ENCODE measurements at regions not wholly inside any gene's neighbourhood (a gene's known extent, or its start where the extent isn't known, plus 50 kb on each side); places are given as distances from the start of the nearest gene placed in this dataset.
"Not testable (repeated sequence)": the region's sequence is repeated elsewhere in the genome, so short reads cannot be mapped to it uniquely, and the experiment has no call there.

DNA sequence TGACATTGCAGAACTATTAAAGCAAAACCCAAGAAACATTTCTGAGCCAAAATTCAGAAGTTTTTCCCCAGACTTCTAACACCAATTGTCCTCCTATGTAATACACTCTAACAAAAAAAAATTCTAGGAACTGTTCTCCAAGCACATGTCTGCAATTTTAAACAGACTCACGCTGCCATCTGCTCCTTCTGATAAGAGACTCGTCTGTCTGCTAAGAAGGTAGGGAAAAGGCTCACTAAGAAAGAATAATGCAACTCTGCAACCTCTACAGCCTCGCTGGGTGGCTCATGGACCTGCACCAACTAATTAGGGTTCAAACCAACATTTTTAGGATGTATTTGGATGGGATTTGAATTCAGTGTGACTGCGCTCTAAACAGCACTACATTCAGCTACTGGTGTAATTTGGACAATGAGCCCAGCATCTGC lies 366.5 kb downstream of the DSC3 start:
- 32 to 36% methylated on average over 4 of the region's 4 CpGs for WGBS, 2 donors
- DNase-seq: no peak
- no peak overlapping the region for H3K4me3 ChIP-seq (replicated peaks in 1 of 3)
- no peak overlapping the region for H3K27ac ChIP-seq
- no peaks in the 10 kb centered on the region for H3K9me3 ChIP-seq
- H3K27me3 ChIP-seq: no peaks in the 10 kb centered on the region
- H3K4me1 ChIP-seq: no peaks in the 10 kb centered on the region
- H3K36me3 ChIP-seq: no peaks in the 10 kb centered on the region
- TF ChIP-seq, protein P1, sequence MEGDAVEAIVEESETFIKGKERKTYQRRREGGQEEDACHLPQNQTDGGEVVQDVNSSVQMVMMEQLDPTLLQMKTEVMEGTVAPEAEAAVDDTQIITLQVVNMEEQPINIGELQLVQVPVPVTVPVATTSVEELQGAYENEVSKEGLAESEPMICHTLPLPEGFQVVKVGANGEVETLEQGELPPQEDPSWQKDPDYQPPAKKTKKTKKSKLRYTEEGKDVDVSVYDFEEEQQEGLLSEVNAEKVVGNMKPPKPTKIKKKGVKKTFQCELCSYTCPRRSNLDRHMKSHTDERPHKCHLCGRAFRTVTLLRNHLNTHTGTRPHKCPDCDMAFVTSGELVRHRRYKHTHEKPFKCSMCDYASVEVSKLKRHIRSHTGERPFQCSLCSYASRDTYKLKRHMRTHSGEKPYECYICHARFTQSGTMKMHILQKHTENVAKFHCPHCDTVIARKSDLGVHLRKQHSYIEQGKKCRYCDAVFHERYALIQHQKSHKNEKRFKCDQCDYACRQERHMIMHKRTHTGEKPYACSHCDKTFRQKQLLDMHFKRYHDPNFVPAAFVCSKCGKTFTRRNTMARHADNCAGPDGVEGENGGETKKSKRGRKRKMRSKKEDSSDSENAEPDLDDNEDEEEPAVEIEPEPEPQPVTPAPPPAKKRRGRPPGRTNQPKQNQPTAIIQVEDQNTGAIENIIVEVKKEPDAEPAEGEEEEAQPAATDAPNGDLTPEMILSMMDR (IDR thresholded peaks at IDR 0.05): no peak
- TF ChIP-seq POLR2A (IDR thresholded peaks at IDR 0.05): no peak
- intact Hi-C loops (cut with DNase I): no loop called here

DNA sequence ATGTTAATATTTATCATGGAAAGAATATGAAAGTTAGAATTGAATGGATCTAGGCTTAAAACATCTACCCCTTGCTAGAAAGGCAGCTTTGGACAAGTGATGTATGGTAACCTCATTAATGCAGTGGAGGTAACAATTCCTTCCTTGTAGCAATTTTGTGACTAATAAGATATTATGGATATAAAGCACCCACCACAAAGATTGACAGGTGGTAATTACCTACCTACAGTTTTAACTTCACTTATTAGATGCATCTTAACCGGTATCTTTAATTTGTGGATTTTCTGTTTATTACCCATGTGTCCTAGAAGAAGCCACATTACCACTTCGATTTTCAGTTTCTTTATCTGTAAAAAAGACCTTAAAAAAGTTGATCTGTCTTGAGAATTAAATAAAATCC lies 367.0 kb downstream of the DSC3 start:
- Histone ChIP-seq H3K27me3 (no peaks in the 10 kb centered on the region), H3K4me3 (replicated peaks in 1 of 3) (no peak overlapping the region), H3K4me1 (no peaks in the 10 kb centered on the region), H3K9me3 (no peaks in the 10 kb centered on the region), H3K27ac (no peak overlapping the region), H3K36me3 (no peaks in the 10 kb centered on the region)
- no peak for TF ChIP-seq POLR2A (IDR thresholded peaks at IDR 0.05)
- TF ChIP-seq, protein P1 (IDR thresholded peaks at IDR 0.05): no peak
- no peak for DNase-seq
- intact Hi-C loops (cut with DNase I): no loop called here
- WGBS, 2 donors: 83 to 87% methylated on average over 2 of the region's 2 CpGs

DNA sequence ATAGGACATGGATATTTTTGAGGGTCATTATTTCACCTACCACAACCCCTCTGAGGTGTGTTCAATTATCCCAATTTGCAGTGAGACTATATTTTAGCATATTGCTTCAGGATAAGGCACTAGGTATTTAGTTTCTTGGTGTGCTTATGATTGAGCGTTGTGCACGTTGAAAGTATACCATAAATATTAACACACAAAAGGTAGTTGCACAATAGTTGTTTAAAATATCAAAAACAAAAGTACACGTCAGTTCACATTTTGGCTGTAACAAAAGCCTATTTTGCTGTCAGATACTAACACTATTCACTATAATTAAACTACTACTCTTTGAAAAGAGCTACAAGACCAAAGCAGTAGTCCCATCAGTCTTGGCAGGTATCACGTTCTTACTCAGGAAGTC lies 367.5 kb downstream of the DSC3 start:
- Histone ChIP-seq H3K4me1 (no peaks in the 10 kb centered on the region), H3K4me3 (replicated peaks in 1 of 3) (no peak overlapping the region), H3K9me3 (no peaks in the 10 kb centered on the region), H3K36me3 (no peaks in the 10 kb centered on the region), H3K27ac (no peak overlapping the region), H3K27me3 (no peaks in the 10 kb centered on the region)
- DNase-seq: no peak
- TF ChIP-seq, protein P1 (IDR thresholded peaks at IDR 0.05): no peak
- TF ChIP-seq POLR2A (IDR thresholded peaks at IDR 0.05): no peak
- 85 to 89% methylated on average over 4 of the region's 4 CpGs for WGBS, 2 donors
- intact Hi-C loops (cut with DNase I): no loop called here

DNA sequence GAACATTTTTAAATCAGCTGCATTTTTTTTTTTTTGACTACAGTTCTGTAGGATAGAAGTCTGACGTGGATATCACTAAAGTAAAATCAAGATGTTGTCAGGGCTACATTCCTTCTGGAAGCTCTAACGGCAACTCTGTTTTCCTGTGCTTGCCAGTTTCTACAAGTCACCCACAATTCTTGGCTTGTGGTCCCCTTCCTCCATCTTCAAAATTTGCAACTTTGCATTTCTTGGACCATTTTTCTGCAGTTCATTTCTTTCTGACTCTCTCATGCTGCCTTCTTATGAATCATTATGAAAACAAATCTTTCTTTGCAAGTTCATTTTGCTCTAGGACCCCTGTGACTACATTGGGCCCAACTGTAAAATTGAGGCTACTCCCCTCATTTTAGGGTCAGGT lies 367.9 kb downstream of the DSC3 start:
- intact Hi-C loops (cut with DNase I): no loop called here
- no peak for DNase-seq
- Histone ChIP-seq H3K9me3 (no peaks in the 10 kb centered on the region), H3K27ac (no peak overlapping the region), H3K27me3 (no peaks in the 10 kb centered on the region), H3K4me1 (no peaks in the 10 kb centered on the region), H3K36me3 (no peaks in the 10 kb centered on the region), H3K4me3 (replicated peaks in 1 of 3) (no peak overlapping the region)
- WGBS, 2 donors: 72 to 74% methylated on average over 2 of the region's 2 CpGs
- TF ChIP-seq, protein P1 (IDR thresholded peaks at IDR 0.05): no peak
- no peak for TF ChIP-seq POLR2A (IDR thresholded peaks at IDR 0.05)

DNA sequence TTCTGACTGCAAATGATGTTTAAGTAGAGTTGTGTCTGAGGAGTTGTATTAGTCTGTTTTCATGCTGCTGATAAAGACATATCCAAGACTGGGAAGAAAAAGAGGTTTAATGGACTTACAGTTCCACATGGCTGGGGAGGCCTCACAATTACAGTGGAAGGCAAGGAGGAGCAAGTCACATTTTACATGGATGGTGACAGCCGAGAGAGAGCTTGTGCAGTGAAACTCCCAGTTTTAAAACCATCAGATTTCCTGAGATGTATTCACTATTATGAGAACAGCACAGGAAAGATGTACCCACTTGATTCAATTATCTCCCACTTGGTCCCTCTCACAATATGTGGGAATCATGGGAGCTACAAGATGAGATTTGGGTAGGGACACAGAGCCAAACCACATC lies 370.1 kb downstream of the DSC3 start:
- H3K4me1 ChIP-seq; H3K27me3 ChIP-seq; H3K4me3 ChIP-seq (replicated peaks in 1 of 3); H3K36me3 ChIP-seq; H3K9me3 ChIP-seq; intact Hi-C loops (cut with DNase I); DNase-seq; H3K27ac ChIP-seq: not testable (repeated sequence)
- WGBS, 2 donors: 89 to 96% methylated on average over 1 of the region's 1 CpG

DNA sequence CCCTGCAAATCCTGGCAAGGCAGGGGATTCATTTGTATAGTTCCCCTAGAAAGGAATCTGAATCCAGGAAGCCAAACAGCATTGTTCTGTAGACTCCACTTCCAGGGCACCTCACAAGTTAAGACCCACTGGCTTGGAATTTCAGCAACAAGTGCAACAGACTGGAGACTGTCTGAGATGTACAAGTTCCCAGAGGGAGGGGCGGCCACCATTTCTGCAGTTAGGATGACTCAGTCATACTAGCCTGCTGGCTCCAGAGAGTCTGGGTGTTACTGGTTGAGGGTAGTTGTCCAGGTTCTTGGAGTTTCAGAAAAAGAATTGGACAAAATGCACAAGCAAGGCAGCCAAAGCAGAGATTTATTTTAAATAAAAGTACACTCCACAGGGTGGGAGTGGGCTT lies 384.2 kb downstream of the DSC3 start:
- Histone ChIP-seq H3K27me3 (no peaks in the 10 kb centered on the region), H3K4me1 (no peaks in the 10 kb centered on the region), H3K27ac (no peak overlapping the region), H3K36me3 (no peaks in the 10 kb centered on the region), H3K9me3 (no peaks in the 10 kb centered on the region), H3K4me3 (replicated peaks in 1 of 3) (no peak overlapping the region)
- WGBS, 2 donors: 93 to 94% methylated on average over 1 of the region's 1 CpG
- no peak for DNase-seq
- intact Hi-C loops (cut with DNase I): no loop called here
- TF ChIP-seq POLR2A (IDR thresholded peaks at IDR 0.05): no peak
- TF ChIP-seq, protein P1 (IDR thresholded peaks at IDR 0.05): no peak
